Neural cell (in vitro differentiated cells): ENCODE measurements at regions not wholly inside any gene's neighbourhood (a gene's known extent, or its start where the extent isn't known, plus 50 kb on each side); places are given as distances from the start of the nearest gene placed in this dataset.

Experiments
- CTCF ChIP-seq: fragments of 450-650 bp; IDR thresholded peaks from 2 replicates; pipeline ENCODE4 v1.5.1; 2014; ENCODE audit warnings: antibody characterized with exemption, mild to moderate bottlenecking, moderate library complexity; ENCODE audit not compliant: poor library complexity, severe bottlenecking
- EP300 ChIP-seq: fragments of 450-650 bp; conservative IDR thresholded peaks from 2 replicates; pipeline ENCODE4 v1.6.1; 2014; ENCODE audit warnings: antibody characterized with exemption, mild to moderate bottlenecking, moderate library complexity; ENCODE audit not compliant: poor library complexity, severe bottlenecking
- EZH2 ChIP-seq: fragments of 200-600, 300-800 bp; shearing (Covaris generic), sonication (generic); IDR thresholded peaks from 2 replicates; pipeline ENCODE4 v1.6.1; 2014; ENCODE audit warnings: antibody characterized with exemption, low read length, borderline replicate concordance, mild to moderate bottlenecking; ENCODE audit not compliant: insufficient read depth, poor library complexity, severe bottlenecking
- POLR2AphosphoS5 ChIP-seq: IDR thresholded peaks from 2 replicates; pipeline ENCODE4 v1.6.1; 2012
- REST ChIP-seq: IDR thresholded peaks from 2 replicates; pipeline ENCODE4 v1.6.1; 2012; ENCODE audit warnings: borderline replicate concordance
- SMC3 ChIP-seq: fragments of 450-650 bp; conservative IDR thresholded peaks from 2 replicates; pipeline ENCODE4 v1.6.1; 2014; ENCODE audit warnings: antibody characterized with exemption, mild to moderate bottlenecking, moderate library complexity; ENCODE audit not compliant: poor library complexity
- TAF1 ChIP-seq: IDR thresholded peaks from 2 replicates; pipeline ENCODE4 v1.6.1; 2012; ENCODE audit warnings: low read depth

GRCh38 chr4:17093481-17093880, 195.0 kb upstream of the LDB2 start:
- TF ChIP-seq REST (no peak), CTCF (no peak), POLR2AphosphoS5 (no peak), EP300 (no peak), TAF1 (no peak), SMC3 (no peak), EZH2 (no peak)
